ENCODE measurements at regions not wholly inside any gene's neighbourhood (a gene's known extent, or its start where the extent isn't known, plus 50 kb on each side); places are given as distances from the start of the nearest gene placed in this dataset.

DNA sequence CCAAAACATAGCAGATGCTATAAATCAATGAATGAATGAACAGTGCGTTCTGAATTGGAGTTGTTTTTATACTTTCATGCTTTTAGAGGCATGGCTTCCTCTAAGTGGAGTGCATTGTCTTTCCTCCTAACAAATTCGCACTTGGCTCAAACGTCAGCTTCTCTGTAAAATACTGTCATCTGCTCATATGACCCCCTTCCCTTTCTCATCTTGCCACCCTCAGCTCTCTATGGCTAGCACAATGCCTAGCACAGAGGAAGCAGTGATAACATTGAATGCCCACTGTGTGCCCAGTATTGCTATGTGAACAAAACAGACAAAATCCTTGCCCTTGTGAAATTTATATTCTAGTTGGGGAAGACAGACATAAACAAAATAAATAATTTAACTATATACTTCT lies 258.8 kb downstream of the MREG start:
- TF ChIP-seq EZH2phosphoT487 (IDR thresholded peaks at IDR 0.05; ENCODE audit: insufficient read depth, low read depth), result no peak
- no peak for TF ChIP-seq EZH2 (IDR thresholded peaks at IDR 0.05; ENCODE audit: insufficient read depth, poor library complexity, severe bottlenecking)
